Skeletal muscle cell (primary cell): ENCODE measurements at regions not wholly inside any gene's neighbourhood (a gene's known extent, or its start where the extent isn't known, plus 50 kb on each side); places are given as distances from the start of the nearest gene placed in this dataset.

Experiments used
- DNase-seq: peaks from one replicate; pipeline ENCODE4 v3.0.0-alpha.2; 2010; ENCODE audit warnings: low read depth
- H3K4me3 ChIP-seq: 2 replicates; pipeline ENCODE4 v1.5.1; 2011; ENCODE audit warnings: low read depth, mild to moderate bottlenecking, control low read depth, low read length, moderate library complexity

- no peak for DNase-seq
- no peak overlapping the region for H3K4me3 ChIP-seq
Observed at GRCh38 chr3:28716939-28717338, 368.3 kb upstream of the AZI2 start.

GRCh38 chr3:28718074-28718849 lies 369.6 kb upstream of the AZI2 start:
- no peak for DNase-seq
- no peak overlapping the region for H3K4me3 ChIP-seq

- no peak for DNase-seq
- H3K4me3 ChIP-seq: no peak overlapping the region
Observed at GRCh38 chr3:28726840-28727239, 378.2 kb upstream of the AZI2 start.

- no peak for DNase-seq
- H3K4me3 ChIP-seq: no peak overlapping the region
Observed at GRCh38 chr3:28727307-28727706, 378.7 kb upstream of the AZI2 start.

- no peak overlapping the region for H3K4me3 ChIP-seq
- no peak for DNase-seq
Observed at GRCh38 chr3:28738425-28738824, 389.8 kb upstream of the AZI2 start.

- H3K4me3 ChIP-seq: no peak overlapping the region
- DNase-seq: no peak
Observed at GRCh38 chr3:28739647-28740046, 391.0 kb upstream of the AZI2 start.

GRCh38 chr3:28743271-28743670 lies 394.6 kb upstream of the AZI2 start:
- no peak for DNase-seq
- H3K4me3 ChIP-seq: no peak overlapping the region

- no peak for DNase-seq
- H3K4me3 ChIP-seq: no peak overlapping the region
Observed at GRCh38 chr3:28743831-28744230, 395.2 kb upstream of the AZI2 start.

GRCh38 chr3:28745436-28745835 lies 396.8 kb upstream of the AZI2 start:
- DNase-seq: no peak
- H3K4me3 ChIP-seq: no peak overlapping the region

- H3K4me3 ChIP-seq: no peak overlapping the region
- peak; percentile 12 for DNase-seq
Observed at GRCh38 chr3:28745916-28746617, 397.4 kb upstream of the AZI2 start.

- no peak for DNase-seq
- no peak overlapping the region for H3K4me3 ChIP-seq
Observed at GRCh38 chr3:28746990-28747389, 398.4 kb upstream of the AZI2 start.

GRCh38 chr3:28751864-28752263 lies 403.2 kb upstream of the AZI2 start:
- no peak for DNase-seq
- H3K4me3 ChIP-seq: no peak overlapping the region

- H3K4me3 ChIP-seq: no peak overlapping the region
- no peak for DNase-seq
Observed at GRCh38 chr3:28752290-28752689, 403.7 kb upstream of the AZI2 start.

GRCh38 chr3:28756056-28756455 lies 407.4 kb upstream of the AZI2 start:
- no peak for DNase-seq

GRCh38 chr3:28758115-28758514 lies 409.5 kb upstream of the AZI2 start:
- no peak for DNase-seq
- no peak overlapping the region for H3K4me3 ChIP-seq

More at GRCh38 chr3:28756056-28756455, 407.4 kb upstream of the AZI2 start:
- H3K4me3 ChIP-seq: no peak overlapping the region

GRCh38 chr3:28761375-28761774 lies 412.8 kb upstream of the AZI2 start:
- H3K4me3 ChIP-seq: no peak overlapping the region
- DNase-seq: no peak

GRCh38 chr3:28765194-28765593 lies 416.6 kb upstream of the AZI2 start:
- no peak for DNase-seq
- H3K4me3 ChIP-seq: no peak overlapping the region

GRCh38 chr3:28768439-28768838 lies 419.8 kb upstream of the AZI2 start:
- no peak for DNase-seq
- H3K4me3 ChIP-seq: no peak overlapping the region

GRCh38 chr3:28777806-28778475 lies 429.3 kb upstream of the AZI2 start:
- no peak for DNase-seq
- H3K4me3 ChIP-seq: no peak overlapping the region

GRCh38 chr3:28780480-28780879 lies 431.9 kb upstream of the AZI2 start:
- DNase-seq: no peak
- H3K4me3 ChIP-seq: no peak overlapping the region

GRCh38 chr3:28781053-28781452 lies 432.4 kb upstream of the AZI2 start:
- no peak for DNase-seq
- H3K4me3 ChIP-seq: no peak overlapping the region
